GM12878 (cell line): ENCODE measurements at regions not wholly inside any gene's neighbourhood (a gene's known extent, or its start where the extent isn't known, plus 50 kb on each side); places are given as distances from the start of the nearest gene placed in this dataset.

ENCODE experiments used
- ATAC-seq: fragments of 200-7000 bp; cut with Tn5 transposase; 3 replicates; pipeline ENCODE4 v1.9.1; 2020; ENCODE audit warnings: mild to moderate bottlenecking, moderate library complexity
- BruUV-seq: library from RNA; stranded (reverse); fragments of 400-500 nt; replicated peaks from 2 replicates; lab custom pipeline; 2021; lab: Mats Ljungman, UMichigan
- CTCF ChIA-PET: fragments of 300-600 bp; sonication (Branson Sonifier 250); formaldehyde crosslinking; extraction: SDS; loops from one replicate; lab custom pipeline; 2021; ENCODE audit warnings: inconsistent platforms; lab: Yijun Ruan, JAX
- POLR2A ChIA-PET: fragments of 350-600 bp; formaldehyde crosslinking; extraction: SDS; loops from one replicate; lab custom pipeline; 2021; ENCODE audit warnings: inconsistent platforms; lab: Charles Lee
- RAD21 ChIA-PET: fragments of 300-600 bp; sonication (Branson Sonifier 250); formaldehyde crosslinking; loops from one replicate; lab custom pipeline; 2023; ENCODE audit warnings: antibody characterized with exemption; ENCODE audit not compliant: unreplicated experiment; lab: Charles Lee
- SMC1A ChIA-PET: fragments of 300-600 bp; sonication (Branson Sonifier 250); formaldehyde crosslinking; loops from one replicate; lab custom pipeline; 2023; ENCODE audit not compliant: unreplicated experiment, uncharacterized antibody; lab: Charles Lee
- DNase-seq: peaks from one replicate; pipeline ENCODE4 v3.0.0-alpha.2; 2011; ENCODE audit warnings: low read depth, low spot score
- FAIRE-seq: peaks from 3 replicates; lab custom pipeline; 2011; peaks lifted over from hg19 to GRCh38; lab: Jason Lieb, UNC
- H2AFZ ChIP-seq: 2 replicates; pipeline ENCODE4 v1.6.0; 2011; ENCODE audit warnings: low read depth, low read length, control low read depth; ENCODE audit not compliant: control insufficient read depth
- H3K27ac ChIP-seq: 2 replicates; pipeline ENCODE4 v1.5.1; 2011; ENCODE audit warnings: control low read depth; ENCODE audit not compliant: control insufficient read depth, insufficient read depth
- H3K27me3 ChIP-seq, 2 experiments: replicated peaks in 1 of 2; 2 replicates each; pipeline versions ENCODE4 v1.6.0 to v1.6.1; 2011; ENCODE audit warnings: low read length in 1 of 2; ENCODE audit not compliant: control insufficient read depth in 2 of 2, insufficient read depth in 2 of 2
- H3K36me3 ChIP-seq, 2 experiments: 2 replicates each; pipeline ENCODE4 v1.5.1; 2011; ENCODE audit warnings: low read length in 1 of 2; ENCODE audit not compliant: control insufficient read depth in 2 of 2, insufficient read depth in 2 of 2
- H3K4me1 ChIP-seq: 2 replicates; pipeline ENCODE4 v1.6.1; 2011; ENCODE audit warnings: mild to moderate bottlenecking, low read length, moderate library complexity, mixed read lengths; ENCODE audit not compliant: control insufficient read depth, insufficient read depth
- H3K4me2 ChIP-seq: 2 replicates; pipeline ENCODE4 v1.6.0; 2011; ENCODE audit warnings: control low read depth; ENCODE audit not compliant: control insufficient read depth, insufficient read depth
- H3K4me3 ChIP-seq: fragments of 200-600 bp; sonication (generic); 2 replicates; pipeline ENCODE4 v1.5.1; 2016
- H3K79me2 ChIP-seq: 2 replicates; pipeline ENCODE4 v1.6.0; 2011; ENCODE audit warnings: low read length; ENCODE audit not compliant: control insufficient read depth, insufficient read depth
- H3K9ac ChIP-seq: 2 replicates; pipeline ENCODE4 v1.8.0; 2011; ENCODE audit warnings: low read length, control low read depth, mixed read lengths; ENCODE audit not compliant: control insufficient read depth, insufficient read depth
- H3K9me3 ChIP-seq: replicated peaks from 3 replicates; pipeline ENCODE4 v1.5.1; 2011; ENCODE audit warnings: mild to moderate bottlenecking, low read length; ENCODE audit not compliant: control insufficient read depth, insufficient read depth
- H4K20me1 ChIP-seq: 2 replicates; pipeline ENCODE4 v1.6.0; 2011; ENCODE audit not compliant: control insufficient read depth, insufficient read depth
- ASH2L ChIP-seq: fragments of 300-600, 200-600 bp; sonication (generic); IDR thresholded peaks from 2 replicates; pipeline ENCODE4 v1.6.1; 2017; ENCODE audit warnings: low read depth, mild to moderate bottlenecking, borderline replicate concordance
- HCFC1 ChIP-seq: fragments of 150-350 bp; IDR thresholded peaks from 2 replicates; pipeline ENCODE4 v1.6.1; 2014; ENCODE audit warnings: low read length
- MEF2A ChIP-seq: IDR thresholded peaks from 2 replicates; pipeline ENCODE4 v1.6.1; 2011; ENCODE audit warnings: low read depth, mild to moderate bottlenecking, low read length, moderate library complexity; ENCODE audit not compliant: insufficient read depth
- NFYB ChIP-seq: IDR thresholded peaks from 2 replicates; pipeline ENCODE4 v1.6.1; 2011; ENCODE audit warnings: low read depth, mild to moderate bottlenecking, low read length, improper control_type of control experiment, moderate library complexity; ENCODE audit not compliant: insufficient read depth
- NR2F1 ChIP-seq: fragments of 450-650 bp; conservative IDR thresholded peaks from 2 replicates; pipeline ENCODE4 v1.6.1; 2017; ENCODE audit warnings: mild to moderate bottlenecking
- PKNOX1 ChIP-seq: fragments of 450-650 bp; IDR thresholded peaks from 2 replicates; pipeline ENCODE4 v1.6.1; 2016; ENCODE audit warnings: mild to moderate bottlenecking
- STAT3 ChIP-seq: IDR thresholded peaks from 2 replicates; pipeline ENCODE4 v1.6.1; 2011; ENCODE audit warnings: low read depth, low read length, improper control_type of control experiment
- TAF1 ChIP-seq: IDR thresholded peaks from 2 replicates; pipeline ENCODE4 v1.6.1; 2011; ENCODE audit warnings: mild to moderate bottlenecking, low read depth, low read length, borderline replicate concordance
- ZNF274 ChIP-seq: IDR thresholded peaks from one replicate; pipeline ENCODE4 v1.8.0; 2011; ENCODE audit not compliant: insufficient read length, insufficient read depth
- WGBS: methylation state at CpG from one replicate; pipeline ENCODE4 v1.1.6; 2016; ENCODE audit warnings: low lambda C conversion rate; ENCODE audit not compliant: insufficient replicate concordance, insufficient coverage; ENCODE audit errors: missing lambda C conversion rate; 5-methylcytosine and 5-hydroxymethylcytosine counted together
- in situ Hi-C: fragments of 300-500 bp; cut with MboI; formaldehyde crosslinking; loops from 9 replicates; pipeline ENCODE4 v1.14.3; 2018; ENCODE audit warnings: mixed read lengths
- intact Hi-C: fragments of 100-400 bp; cut with micrococcal nuclease; formaldehyde crosslinking; loops from one replicate; pipeline ENCODE4 v1.14.2; 2022; ENCODE audit not compliant: unreplicated experiment

DNA sequence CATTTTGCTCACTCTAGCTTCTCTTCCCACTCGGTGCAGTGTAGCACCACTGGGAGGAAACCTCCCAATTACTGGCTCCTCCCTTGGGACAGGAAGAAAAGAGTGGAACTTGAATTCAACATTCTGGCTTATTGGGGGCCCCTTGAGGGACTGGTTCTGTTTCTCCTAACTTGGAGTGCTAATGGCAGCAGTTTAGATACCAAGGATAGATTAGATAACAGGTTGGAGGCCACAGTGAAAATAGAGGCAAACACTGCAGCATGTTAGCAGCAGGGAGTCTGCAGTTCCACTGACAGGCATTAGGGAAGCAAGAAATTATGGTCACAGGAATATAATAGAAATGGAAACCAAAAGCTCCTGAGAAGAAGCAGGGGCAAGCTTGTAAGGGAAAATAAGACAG lies 322.0 kb downstream of the ABCC12 start:
- Histone ChIP-seq H3K4me3 (no peak overlapping the region), H3K4me1 (no peaks in the 10 kb centered on the region), H2AFZ (no peak overlapping the region), H3K79me2 (no peaks in the 10 kb centered on the region), H3K36me3 (no peaks in the 10 kb centered on the region), H4K20me1 (no peaks in the 10 kb centered on the region), H3K4me2 (no peak overlapping the region), H3K27me3 (no peaks in the 10 kb centered on the region), H3K27ac (no peak overlapping the region), H3K9ac (no peak overlapping the region), H3K9me3 (no peaks in the 10 kb centered on the region; the same call in 2 of the 3 replicates)
- RAD21 ChIA-PET: no interaction called here
- POLR2A ChIA-PET: interaction anchor here (0.7 kb wide), 1 partner anchor 702 kb away, joined by 3 read pairs; no protein-coding TSS in a partner anchor
- FAIRE-seq (no peak), ATAC-seq (no peak), DNase-seq (no peak)
- TF ChIP-seq TAF1 (no peak), MEF2A (no peak), NFYB (no peak), ZNF274 (no peak), PKNOX1 (no peak), HCFC1 (no peak), NR2F1 (no peak), STAT3 (no peak), ASH2L (no peak)
- intact Hi-C loops: no loop called here
- BruUV-seq: no TSS peak
- in situ Hi-C loops: no loop called here
- WGBS: 47% methylated on average over 1 of the region's 1 CpG
- SMC1A ChIA-PET: no interaction called here
- CTCF ChIA-PET: no interaction called here
